Karpas-422 (cell line): ENCODE measurements at regions not wholly inside any gene's neighbourhood (a gene's known extent, or its start where the extent isn't known, plus 50 kb on each side); places are given as distances from the start of the nearest gene placed in this dataset. TPM values are rescaled to one million over a fixed set of nuclear protein-coding genes. Genes with fewer than 3 reads are reported as not detected.

Experiments used
- small RNA-seq: library from RNA; depleted of rRNA; stranded (forward); fragments of <200 nt; gene quantifications from one replicate; pipeline ENCODE3, GENCODE V24; 2014

Small RNAs in the stretch of these regions (small RNA-seq; reads per million reads assigned to genes)
- gene RF00019 (not detected), gene RNU4-63P (not detected)
